Activated CD4-positive, alpha-beta T cell treated with anti-CD3 and anti-CD28 coated beads for 24 hours (primary cell): ENCODE measurements at regions not wholly inside any gene's neighbourhood (a gene's known extent, or its start where the extent isn't known, plus 50 kb on each side); places are given as distances from the start of the nearest gene placed in this dataset.

Experiments
- DNase-seq, 2 donors: peaks; one replicate each; pipeline ENCODE4 v3.0.0-alpha.2; 2020; ENCODE audit warnings: low read depth in 2 of 2

DNA sequence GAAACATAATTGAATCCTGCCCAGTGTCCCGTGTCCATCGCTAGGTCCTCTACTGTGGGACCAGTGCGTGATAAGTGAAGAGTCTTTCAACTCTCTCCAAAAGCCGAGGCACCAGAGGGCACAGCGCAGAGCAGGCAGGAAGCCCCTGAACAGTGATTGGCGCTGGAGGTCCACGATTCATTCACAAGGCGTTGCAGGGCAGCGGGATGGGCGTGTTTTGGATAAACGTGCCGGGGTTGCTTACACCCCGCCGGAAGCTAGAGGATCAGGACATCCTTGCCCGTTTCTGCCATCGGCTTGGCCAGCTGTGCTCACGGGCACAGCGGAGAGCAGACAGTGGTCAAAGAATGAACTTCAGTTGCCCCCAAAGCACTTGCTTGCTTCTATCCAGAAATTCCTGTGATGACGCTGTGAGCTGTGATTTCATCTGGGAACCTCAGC lies 86.0 kb upstream of the PFKP start:
- no peak for DNase-seq

DNA sequence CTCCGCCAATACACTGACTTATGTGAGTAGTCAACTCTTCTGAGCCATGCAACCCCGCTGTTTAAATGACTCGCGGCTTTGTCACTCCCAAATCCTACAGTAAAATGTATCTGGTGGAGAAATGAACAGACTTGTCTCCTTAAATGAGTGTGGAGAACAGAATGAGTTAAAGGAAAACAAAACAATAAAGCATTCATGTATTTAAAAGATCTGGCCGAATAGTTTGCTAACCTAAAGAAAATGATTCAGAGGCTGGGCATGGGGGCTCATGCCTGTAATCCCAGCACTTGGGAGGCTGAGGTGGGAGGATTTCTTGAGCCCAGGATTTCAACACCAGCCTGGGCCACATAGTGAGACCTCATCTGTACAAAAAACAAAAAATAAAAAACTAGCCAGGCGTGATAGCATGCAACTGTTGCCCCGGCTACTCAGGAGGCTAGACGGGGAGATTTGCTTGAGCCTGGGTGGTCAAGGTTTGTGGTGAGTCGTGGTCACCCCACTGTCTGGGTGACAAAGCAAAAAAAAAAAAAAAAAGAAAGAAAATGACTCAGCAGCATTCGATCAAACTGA lies 86.5 kb upstream of the PFKP start:
- no peak for DNase-seq

DNA sequence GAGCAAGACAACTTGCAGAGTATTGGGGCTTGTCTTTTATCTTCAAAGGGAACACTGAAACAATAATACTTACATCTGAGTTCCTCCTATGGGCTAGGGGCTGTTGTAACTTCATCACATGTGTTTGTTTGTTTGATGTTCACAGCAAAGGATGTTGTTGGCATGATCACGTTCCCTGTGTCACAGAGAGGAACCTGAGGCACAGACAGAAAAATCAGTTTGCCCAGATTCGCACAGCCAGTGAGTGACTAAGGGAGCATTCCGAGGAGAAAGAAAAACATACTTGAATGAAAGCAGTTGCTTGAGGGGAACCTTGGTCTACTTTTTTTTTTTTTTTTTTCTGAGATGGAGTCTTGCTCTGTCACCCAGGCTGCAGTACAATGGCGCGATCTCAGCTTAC lies 87.2 kb upstream of the PFKP start:
- no peak for DNase-seq

DNA sequence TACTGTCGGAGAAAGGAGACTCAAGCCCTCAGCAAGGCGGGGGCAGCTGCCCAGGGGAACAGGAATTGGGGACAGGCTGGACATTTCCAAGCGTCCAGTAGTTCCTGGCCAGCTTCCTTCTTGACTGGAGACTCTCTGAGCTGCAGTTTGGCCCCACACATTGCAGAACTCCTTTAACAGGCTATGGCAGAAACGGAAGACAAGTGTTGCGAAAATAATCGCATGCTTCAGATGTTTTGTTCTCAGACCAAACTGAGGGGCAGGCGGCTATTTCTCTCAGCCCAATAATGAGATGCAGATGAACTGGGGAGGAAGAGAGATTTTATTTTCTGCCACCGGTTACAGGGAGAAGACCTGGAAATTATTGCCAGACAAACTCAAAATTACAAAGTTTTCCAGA lies 88.0 kb upstream of the PFKP start:
- no peak for DNase-seq

DNA sequence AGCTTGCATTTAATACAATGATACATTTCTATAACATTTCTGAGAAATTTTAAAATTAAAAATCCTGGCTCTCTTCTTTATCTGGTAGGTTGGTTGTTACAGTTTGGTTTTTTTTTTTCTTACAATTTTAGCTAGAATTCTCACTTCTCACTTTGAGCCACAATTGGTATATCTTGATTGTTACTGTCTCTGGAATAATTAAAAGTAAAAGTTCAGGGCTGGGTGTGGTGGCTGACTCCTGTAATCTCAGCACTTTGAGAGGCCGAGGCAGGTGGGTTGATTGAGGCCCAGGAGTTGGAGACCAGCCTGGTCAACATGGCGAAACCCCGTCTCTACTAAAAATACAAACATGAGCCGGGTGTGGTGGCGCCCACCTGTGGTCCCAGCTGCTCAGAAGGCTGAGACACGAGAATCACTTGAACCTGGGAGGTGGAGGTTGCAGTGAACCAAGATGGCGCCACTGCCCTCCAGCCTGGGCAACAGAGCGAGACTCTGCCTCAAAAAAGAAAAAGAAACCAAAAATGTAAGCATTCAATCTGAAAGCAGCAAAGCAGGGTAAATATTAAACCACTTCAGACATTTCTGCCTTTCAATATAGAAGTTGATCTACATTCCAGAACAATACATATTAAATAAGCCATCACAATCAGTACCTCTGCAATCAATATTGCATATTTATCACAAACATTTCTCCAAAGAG lies 88.6 kb upstream of the PFKP start:
- DNase-seq = no peak

DNA sequence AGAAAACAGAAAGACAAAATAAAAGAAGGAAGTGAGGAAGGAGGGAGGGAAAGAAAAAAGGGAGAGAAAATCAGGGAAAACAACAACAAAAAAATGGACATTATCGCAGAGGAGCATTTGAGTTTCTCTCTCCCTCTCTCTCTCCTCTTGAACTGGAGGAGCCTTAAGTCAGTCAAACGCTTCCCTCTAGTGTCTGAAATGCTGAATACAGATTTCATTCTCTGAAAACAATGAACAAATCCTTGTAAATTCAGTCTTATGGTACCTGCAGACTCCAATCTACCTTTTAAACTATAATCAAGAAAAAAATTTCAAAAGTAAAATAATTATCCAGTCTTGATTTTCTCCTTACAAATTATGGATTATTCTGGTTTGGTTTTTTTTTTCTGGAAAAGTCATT lies 89.2 kb upstream of the PFKP start:
- no peak for DNase-seq

DNA sequence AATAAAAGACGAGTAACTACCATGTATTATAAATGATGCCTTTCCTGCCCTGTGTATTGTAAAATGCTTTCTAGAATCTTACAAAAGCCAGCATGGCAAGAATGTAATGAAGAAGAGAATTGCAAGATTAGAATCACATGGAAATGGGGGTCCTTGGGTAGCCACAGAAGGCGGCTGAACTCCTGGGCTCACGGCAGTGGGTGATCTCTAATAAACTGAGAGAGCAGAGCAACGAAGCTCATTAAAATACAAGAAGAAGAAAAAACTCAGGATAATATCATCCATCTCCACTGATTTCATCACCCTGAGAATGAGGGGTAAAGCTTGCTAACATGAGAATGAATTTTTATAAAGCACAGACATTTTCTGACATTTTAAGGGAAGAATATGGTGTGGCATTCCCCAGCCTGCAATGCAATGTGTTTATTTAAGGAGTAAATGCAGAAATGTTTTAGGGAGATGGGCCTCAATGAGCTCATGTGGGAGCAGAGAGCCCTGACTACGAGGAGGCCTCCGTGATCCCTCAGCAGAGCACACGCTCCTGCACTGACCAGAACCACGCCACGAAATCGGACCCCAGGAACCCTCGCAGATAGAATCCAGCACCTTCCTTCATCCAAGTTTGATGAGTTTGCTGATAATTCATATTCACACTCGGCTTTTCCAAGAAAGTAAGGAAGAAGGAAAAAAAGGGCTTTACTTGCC lies 92.7 kb upstream of the PFKP start:
- no peak for DNase-seq

DNA sequence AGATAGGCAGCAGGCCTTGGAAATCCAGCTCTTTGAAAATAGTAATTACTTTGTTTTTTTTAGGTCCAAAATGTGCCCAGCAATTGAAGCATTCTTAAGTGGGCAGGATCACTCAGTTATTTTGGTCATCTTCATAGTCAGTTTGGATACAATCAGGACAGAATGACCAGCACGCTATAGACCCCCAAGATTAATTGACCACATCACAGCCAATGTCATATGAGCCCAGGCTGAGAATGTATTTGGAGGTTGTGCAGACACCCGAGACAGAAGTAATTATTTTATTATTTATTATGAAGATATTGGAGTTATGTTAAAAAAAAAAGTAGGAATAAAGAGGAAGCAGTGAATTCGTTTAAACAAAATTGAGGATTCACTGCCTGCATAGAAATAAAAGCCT lies 93.3 kb upstream of the PFKP start:
- no peak for DNase-seq

DNA sequence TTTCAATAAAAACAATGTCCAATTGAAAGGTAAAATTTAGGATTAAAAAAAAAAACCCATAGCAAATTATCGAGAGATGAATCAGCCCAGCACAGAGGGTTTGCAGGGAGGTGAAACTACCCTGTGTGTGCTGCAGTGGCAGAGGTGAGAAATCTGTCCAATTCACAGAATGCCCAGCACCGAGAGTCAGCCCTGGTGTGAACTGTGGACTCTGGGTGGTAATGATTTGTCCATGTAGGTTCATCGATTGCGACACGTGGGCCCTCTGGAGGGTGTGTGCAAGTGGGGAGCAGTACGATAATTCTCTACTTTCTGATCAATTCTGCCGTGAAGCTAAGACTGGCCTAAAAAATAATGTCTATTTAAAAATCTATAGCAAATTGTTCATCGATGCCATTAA lies 94.5 kb upstream of the PFKP start:
- DNase-seq = no peak

DNA sequence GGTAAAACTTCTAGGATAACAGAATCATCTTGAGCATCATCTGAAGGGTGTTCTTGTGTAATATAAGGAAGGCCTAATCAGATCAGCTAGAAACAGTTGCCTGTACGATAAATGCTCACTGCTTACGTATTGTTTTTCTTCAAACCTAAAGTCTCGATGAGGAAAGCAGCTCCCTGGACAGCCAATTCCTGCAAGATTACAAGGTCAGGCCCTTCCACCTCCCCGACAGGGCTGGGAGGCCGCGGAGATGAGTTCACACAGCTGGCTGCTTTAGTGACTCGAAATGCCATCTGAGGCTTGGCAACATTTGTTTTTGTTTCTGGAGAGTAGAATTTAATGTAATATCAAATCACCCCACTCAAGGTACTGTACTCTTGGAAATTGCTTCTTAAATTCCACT lies 95.1 kb upstream of the PFKP start:
- DNase-seq = no peak

DNA sequence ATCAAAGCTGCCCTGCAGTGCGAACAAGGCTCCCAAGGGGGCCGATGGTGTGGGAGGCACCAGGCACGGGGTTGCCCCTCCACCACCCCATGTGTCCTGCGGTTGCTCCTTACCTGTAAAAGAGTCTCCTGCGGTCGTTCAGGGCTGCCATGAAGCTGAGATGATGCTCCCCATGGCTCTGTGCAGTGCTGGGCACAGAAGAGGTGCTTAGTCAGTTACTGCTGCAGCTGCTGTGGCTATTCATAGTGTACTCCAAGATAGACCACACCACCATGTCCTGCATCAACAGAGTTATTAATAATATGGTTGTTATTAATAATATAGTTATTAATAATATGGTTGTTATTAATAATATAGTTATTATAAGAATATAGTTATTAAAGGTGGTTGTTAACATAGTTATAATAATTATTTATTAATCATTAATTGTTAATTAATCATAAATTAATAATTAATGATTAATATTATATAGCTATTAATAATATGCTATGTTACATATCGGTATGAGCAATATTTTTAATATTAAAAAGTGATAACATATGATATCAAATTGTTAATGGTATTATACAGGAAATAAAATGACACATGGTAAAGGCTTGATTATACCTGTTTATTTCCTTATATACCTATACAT lies 97.0 kb upstream of the PFKP start:
- no peak for DNase-seq

DNA sequence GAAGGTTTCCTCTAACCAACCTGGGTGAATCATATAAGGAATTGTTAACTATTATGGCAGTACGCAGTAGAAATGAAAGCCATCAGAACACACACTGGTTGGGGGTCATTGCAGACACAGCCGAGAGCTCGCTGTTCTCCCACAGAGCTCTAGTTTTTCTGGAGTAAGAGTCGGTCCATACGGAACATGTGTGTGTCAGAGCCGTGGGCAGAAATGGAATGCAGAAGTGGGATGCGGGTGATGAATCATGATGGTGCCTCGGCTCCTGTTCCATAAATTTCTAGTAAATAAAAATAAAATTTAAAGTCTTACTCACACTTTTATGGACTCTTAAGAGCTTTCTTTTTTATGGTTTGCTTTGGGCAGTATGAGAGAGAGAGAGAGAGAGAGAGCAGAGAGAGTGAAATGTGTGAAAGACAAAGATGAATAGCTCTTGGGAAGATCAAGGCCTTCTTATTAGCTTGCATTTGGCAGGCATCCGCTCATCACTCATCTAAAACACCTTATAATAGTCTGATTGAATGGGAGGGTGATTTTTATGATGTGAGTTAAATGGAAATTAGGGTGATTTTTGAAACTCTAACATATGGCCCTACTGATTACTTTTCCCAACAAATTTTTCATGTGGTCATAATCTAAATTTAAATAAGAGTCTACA lies 98.8 kb upstream of the PFKP start:
- no peak for DNase-seq

DNA sequence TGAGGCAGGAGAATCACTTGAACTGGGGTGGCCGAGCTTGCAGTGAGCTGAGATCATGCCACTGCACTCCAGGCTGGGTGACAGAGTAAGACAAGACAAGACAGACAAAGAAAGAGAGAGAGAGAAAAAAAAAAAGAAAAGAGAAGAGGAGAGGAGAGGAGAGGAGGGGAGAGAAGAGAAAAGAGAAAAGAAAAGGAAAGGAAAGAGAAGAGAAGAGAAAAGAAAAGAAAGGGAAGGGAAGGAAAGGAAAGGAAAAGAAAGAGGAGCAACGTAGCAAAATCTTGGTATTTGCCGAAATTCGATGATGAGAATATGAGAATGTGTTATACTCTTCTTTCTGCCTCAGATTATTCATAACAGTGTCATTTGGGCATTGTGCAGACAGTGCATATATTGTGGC lies 101.2 kb upstream of the PFKP start:
- DNase-seq = no peak

DNA sequence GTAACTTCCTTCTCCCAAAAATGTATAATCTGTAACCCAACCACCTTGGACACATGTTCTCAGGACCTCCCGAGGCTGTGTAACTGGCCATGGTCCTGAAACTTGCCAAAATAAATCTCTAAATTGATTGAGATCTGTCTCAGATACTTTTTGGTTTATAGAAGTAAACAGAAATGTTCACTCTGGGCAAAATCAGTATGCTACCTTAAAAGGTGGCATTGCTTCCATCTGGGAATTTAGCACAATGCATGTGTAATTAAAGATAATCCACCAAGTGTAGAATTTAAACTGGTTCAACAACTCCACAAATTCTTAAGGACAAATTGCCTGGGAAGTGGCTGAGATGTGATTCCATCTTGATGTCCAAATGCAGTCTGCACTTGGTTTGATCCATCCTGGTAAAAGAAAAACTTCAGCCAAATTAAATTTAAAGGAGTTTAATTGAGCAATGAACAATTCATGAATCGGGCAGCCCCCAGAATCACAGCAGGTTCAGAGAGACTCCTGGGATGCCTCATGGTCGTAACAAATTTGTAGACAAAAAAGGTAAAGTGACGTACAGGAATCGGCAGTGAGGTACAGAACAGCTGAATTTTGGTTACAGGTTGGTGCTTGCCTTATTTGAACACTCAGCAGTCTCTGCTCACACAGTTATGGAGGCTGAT lies 102.6 kb upstream of the PFKP start:
- DNase-seq = no peak

DNA sequence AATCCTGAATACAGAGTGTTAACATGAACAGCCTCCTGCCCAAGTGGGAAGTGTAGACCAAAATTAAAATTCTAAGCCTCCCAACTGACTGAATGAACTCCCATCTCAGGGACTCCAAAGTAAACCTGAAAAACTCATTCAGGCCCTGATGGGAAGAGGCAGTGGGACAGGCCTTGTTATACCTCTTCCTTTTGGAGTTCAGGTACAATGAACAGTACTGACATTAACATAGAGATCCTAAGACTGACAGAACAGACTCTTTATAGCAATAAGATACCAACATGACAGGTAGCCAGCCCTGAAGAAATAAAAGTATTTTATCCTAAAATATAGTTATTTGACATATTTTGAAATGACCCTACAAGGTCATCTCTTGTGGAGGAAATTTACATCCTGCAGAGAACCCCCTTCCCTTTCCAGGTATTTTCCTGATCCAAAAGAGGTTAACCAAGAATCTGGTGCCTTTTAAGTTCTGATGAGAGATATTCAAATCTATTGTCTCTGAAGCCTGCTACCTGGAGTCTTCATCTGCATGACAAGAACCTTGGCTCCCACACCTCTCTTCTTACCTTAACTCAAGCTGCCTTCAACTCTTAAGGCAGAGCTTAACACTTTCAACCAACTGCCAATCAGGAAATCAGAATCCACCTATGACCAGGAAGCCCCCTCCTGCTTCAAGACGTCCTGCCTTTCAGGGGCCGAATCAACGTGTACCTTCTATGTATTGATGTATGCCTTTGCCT lies 103.3 kb upstream of the PFKP start:
- no peak for DNase-seq

DNA sequence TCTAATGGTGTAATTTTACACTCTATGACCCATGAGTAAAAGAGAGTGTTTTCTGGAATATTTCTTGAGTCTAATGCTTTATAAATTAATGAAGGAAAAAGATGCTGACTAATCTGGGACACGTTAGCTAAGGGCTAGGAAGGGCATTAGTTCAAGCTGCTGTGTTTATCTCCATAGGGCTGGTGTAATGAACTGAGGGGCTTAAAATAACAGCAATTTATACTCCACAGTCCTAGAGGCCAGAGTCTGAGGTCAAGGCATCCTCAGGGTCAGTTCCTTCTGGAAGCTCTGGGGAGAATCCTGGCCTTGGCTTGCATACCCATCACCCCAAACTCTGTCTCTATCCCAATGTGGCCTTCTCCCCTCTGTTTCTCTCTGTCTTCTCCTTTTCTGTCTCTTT lies 105.2 kb upstream of the PFKP start:
- DNase-seq = no peak

DNA sequence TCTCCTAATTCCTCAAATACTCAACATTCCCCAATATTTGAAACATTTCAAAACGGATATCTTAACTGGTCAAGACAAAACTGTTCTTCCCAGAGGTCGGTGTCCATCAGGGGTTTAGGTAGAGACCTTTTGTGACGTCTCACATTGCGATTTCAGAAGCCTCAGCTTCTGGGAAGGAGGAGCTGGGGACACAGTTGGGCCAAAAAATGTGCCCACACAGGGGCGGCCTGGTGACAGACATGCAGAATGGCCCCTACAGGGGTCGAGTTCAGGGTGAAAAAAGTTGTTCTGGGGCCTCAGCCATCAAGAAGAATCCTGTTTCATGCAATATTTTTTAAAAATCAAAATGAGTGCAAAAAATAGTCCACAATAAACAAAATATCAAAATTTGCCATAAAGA lies 108.7 kb upstream of the PFKP start:
- no peak for DNase-seq

DNA sequence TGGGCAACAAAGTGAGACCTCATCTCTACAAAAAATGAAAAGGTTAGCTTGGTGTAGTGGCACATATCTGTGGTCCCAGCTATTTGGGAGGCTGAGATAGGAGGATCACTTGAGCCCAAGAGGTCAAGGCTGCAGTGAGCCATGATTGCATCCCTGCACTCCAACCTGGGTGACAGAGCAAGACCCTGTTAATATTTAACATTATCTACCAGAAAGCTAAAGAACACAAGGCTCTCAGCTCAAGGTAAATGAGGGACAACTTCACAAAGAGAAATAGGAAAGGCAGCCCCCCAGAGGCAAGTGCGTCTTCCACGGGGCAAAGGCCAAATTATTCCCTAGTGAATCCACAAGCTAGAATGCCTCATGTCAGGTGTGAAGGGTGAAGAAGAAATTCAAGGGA lies 109.6 kb upstream of the PFKP start:
- DNase-seq = no peak

DNA sequence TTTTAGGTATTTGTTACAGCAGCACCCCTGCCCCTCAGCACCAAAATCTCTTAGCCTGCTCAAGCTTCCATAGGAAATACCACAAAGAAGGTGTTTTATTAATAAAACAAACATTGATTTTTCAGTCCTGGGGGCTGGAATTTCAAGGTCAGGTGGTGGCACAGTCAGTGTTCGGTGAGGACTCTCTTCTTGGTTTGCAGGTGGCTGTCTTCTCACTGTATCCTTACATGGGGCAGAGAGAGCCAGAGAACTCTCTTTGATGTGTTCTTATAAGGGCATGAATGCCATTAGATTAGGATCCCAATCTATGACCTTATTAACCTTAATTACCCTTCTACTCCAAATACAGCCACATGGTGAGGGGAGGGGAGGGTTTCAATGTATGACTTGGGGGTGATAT lies 112.3 kb upstream of the PFKP start:
- DNase-seq = no peak

DNA sequence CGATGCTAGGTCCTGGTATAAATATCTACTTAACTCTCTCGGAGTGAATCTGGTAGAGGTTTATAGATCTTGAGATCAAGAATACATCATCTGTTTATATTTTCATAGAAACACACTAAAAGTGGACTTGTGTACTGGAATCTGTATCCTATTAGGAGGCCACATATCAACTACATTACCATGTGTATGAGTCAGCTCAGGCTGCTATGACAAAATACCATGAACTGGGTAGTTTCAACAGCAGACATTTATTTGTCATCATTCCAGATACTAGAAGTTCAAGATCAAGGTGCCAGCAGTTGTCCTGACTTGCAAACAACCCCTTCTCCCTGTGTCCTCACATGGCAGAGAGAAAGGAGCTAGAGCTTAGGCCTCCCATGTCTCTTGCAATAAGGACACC lies 113.9 kb upstream of the PFKP start:
- no peak for DNase-seq

DNA sequence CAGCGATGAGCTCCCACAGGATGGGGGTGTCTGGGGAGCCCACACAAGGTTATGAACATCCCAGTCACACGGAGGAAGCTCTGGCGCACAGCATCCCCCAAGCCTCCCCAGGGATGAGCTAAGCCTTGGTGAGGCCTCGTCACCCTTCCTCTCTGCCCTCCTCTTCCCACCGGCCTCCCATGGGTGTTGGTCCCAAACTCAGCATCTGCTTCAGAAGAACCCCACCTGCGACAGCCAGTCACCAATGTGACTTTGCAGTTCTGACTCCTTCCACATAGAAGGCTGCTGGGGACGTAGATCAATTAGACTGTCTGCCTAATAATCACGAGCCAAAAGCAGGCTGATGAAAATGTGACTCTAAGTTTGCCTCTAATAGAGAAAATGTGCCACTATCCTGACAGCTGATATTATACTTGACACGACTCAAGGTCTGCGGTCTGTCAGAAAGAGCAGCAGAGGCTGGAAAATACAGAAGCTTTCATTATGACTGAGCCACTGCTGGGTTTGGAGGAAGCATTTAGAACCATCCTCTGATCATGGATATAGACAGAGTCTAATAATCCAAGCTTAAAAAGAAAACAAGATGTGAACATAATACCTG lies 116.0 kb upstream of the PFKP start:
- DNase-seq = no peak
